Activated naive CD4-positive, alpha-beta T cell treated with anti-CD3 and anti-CD28 coated beads, Interleukin-2, amount 50 U/mL, for 72 hours (primary cell): ENCODE measurements at regions not wholly inside any gene's neighbourhood (a gene's known extent, or its start where the extent isn't known, plus 50 kb on each side); places are given as distances from the start of the nearest gene placed in this dataset.

Source experiments
- ATAC-seq, 2 donors: fragments of 150-1000 bp; cut with Tn5 transposase; 2 replicates each; pipeline ENCODE4 v1.10.0; 2021; ENCODE audit warnings: mild to moderate bottlenecking in 2 of 2, moderate library complexity in 2 of 2
- DNase-seq, 2 donors: peaks; one replicate each; pipeline ENCODE4 v3.0.0; 2021 to 2022; ENCODE audit warnings: low spot score in 2 of 2
- H3K27ac Mint-ChIP-seq, 2 donors: one replicate each; pipeline ENCODE4 v1.8.0; 2022; ENCODE audit warnings: mild to moderate bottlenecking in 2 of 2, mixed read lengths in 2 of 2
- H3K36me3 Mint-ChIP-seq, 2 donors: one replicate each; pipeline ENCODE4 v1.8.0; 2022; ENCODE audit warnings: mixed read lengths in 2 of 2
- H3K9me3 Mint-ChIP-seq, 2 donors: one replicate each; pipeline ENCODE4 v1.8.0; 2022; ENCODE audit warnings: mixed read lengths in 2 of 2

GRCh38 chr12:19035536-19035935, 94.0 kb upstream of the PLEKHA5 start:
- no peak for ATAC-seq
- no peak overlapping the region for H3K27ac Mint-ChIP-seq
- peaks cover 8 to 11% of the 10 kb centered on the region in 2 donors for H3K9me3 Mint-ChIP-seq
- no peak for DNase-seq
- no peaks in the 10 kb centered on the region for H3K36me3 Mint-ChIP-seq

- H3K36me3 Mint-ChIP-seq, result no peaks in the 10 kb centered on the region
- H3K9me3 Mint-ChIP-seq, result peaks cover 8 to 11% of the 10 kb centered on the region in 2 donors
- DNase-seq, result no peak
- ATAC-seq, result no peak
- no peak overlapping the region for H3K27ac Mint-ChIP-seq
These were observed 92.7 kb upstream of the PLEKHA5 start for GRCh38 chr12:19036673-19037357.

GRCh38 chr12:19038209-19038608, 91.3 kb upstream of the PLEKHA5 start:
- H3K27ac Mint-ChIP-seq, result no peak overlapping the region
- H3K36me3 Mint-ChIP-seq, result no peaks in the 10 kb centered on the region
- no peak for DNase-seq
- H3K9me3 Mint-ChIP-seq, result peaks cover 8% of the 10 kb centered on the region in 2 donors
- ATAC-seq, result no peak

- ATAC-seq (no peak), DNase-seq (no peak)
- H3K36me3 Mint-ChIP-seq, result no peaks in the 10 kb centered on the region
- no peaks in the 10 kb centered on the region for H3K9me3 Mint-ChIP-seq
- no peak overlapping the region for H3K27ac Mint-ChIP-seq
These were observed 90.0 kb upstream of the PLEKHA5 start for GRCh38 chr12:19039515-19039914.

- ATAC-seq, result no peak
- H3K27ac Mint-ChIP-seq, result no peak overlapping the region
- H3K9me3 Mint-ChIP-seq, result peaks cover 0 to 1% of the 10 kb centered on the region in 2 donors
- DNase-seq, result no peak
- H3K36me3 Mint-ChIP-seq, result no peaks in the 10 kb centered on the region
These were observed 87.3 kb upstream of the PLEKHA5 start for GRCh38 chr12:19042221-19042620.

GRCh38 chr12:19044430-19044829, 85.1 kb upstream of the PLEKHA5 start:
- ATAC-seq (no peak), DNase-seq (no peak)
- no peak overlapping the region for H3K27ac Mint-ChIP-seq
- H3K9me3 Mint-ChIP-seq, result peaks cover 0 to 4% of the 10 kb centered on the region in 2 donors
- H3K36me3 Mint-ChIP-seq, result no peaks in the 10 kb centered on the region

GRCh38 chr12:19044891-19045290, 84.6 kb upstream of the PLEKHA5 start:
- Mint-ChIP-seq H3K36me3 (no peaks in the 10 kb centered on the region), H3K27ac (no peak overlapping the region), H3K9me3 (peaks cover 0 to 4% of the 10 kb centered on the region in 2 donors)
- no peak for DNase-seq
- no peak for ATAC-seq

- Mint-ChIP-seq H3K36me3 (no peaks in the 10 kb centered on the region), H3K27ac (no peak overlapping the region), H3K9me3 (peaks cover 0 to 4% of the 10 kb centered on the region in 2 donors)
- no peak for DNase-seq
- no peak for ATAC-seq
These were observed 84.1 kb upstream of the PLEKHA5 start for GRCh38 chr12:19045426-19045825.

GRCh38 chr12:19048943-19049342, 80.6 kb upstream of the PLEKHA5 start:
- Mint-ChIP-seq H3K36me3 (no peaks in the 10 kb centered on the region), H3K9me3 (peaks cover 0 to 4% of the 10 kb centered on the region in 2 donors), H3K27ac (no peak overlapping the region)
- DNase-seq, result no peak
- ATAC-seq, result no peak

GRCh38 chr12:19052689-19053088, 76.8 kb upstream of the PLEKHA5 start:
- DNase-seq (no peak), ATAC-seq (no peak)
- Mint-ChIP-seq H3K36me3 (no peaks in the 10 kb centered on the region), H3K9me3 (no peaks in the 10 kb centered on the region), H3K27ac (no peak overlapping the region)

GRCh38 chr12:19053218-19053617, 76.3 kb upstream of the PLEKHA5 start:
- ATAC-seq, result no peak
- H3K27ac Mint-ChIP-seq, result no peak overlapping the region

GRCh38 chr12:19054035-19054434, 75.5 kb upstream of the PLEKHA5 start:
- no peak for DNase-seq
- H3K9me3 Mint-ChIP-seq, result no peaks in the 10 kb centered on the region
- no peak for ATAC-seq
- H3K27ac Mint-ChIP-seq, result no peak overlapping the region
- no peaks in the 10 kb centered on the region for H3K36me3 Mint-ChIP-seq

More at GRCh38 chr12:19053218-19053617, 76.3 kb upstream of the PLEKHA5 start:
- H3K9me3 Mint-ChIP-seq, result no peaks in the 10 kb centered on the region
- no peaks in the 10 kb centered on the region for H3K36me3 Mint-ChIP-seq
- DNase-seq, result no peak

- Mint-ChIP-seq H3K9me3 (no peaks in the 10 kb centered on the region), H3K27ac (no peak overlapping the region), H3K36me3 (no peaks in the 10 kb centered on the region)
- ATAC-seq (no peak), DNase-seq (no peak)
These were observed 73.9 kb upstream of the PLEKHA5 start for GRCh38 chr12:19055589-19055988.

GRCh38 chr12:19058235-19059021, 71.1 kb upstream of the PLEKHA5 start:
- DNase-seq, result no peak
- Mint-ChIP-seq H3K27ac (no peak overlapping the region), H3K36me3 (no peaks in the 10 kb centered on the region), H3K9me3 (no peaks in the 10 kb centered on the region)
- no peak for ATAC-seq

- no peaks in the 10 kb centered on the region for H3K36me3 Mint-ChIP-seq
- H3K27ac Mint-ChIP-seq, result no peak overlapping the region
- H3K9me3 Mint-ChIP-seq, result no peaks in the 10 kb centered on the region
- DNase-seq, result no peak
- ATAC-seq, result no peak
These were observed 64.8 kb upstream of the PLEKHA5 start for GRCh38 chr12:19064713-19065112.

- Mint-ChIP-seq H3K27ac (no peak overlapping the region), H3K9me3 (no peaks in the 10 kb centered on the region), H3K36me3 (no peaks in the 10 kb centered on the region)
- ATAC-seq (no peak), DNase-seq (no peak)
These were observed 64.3 kb upstream of the PLEKHA5 start for GRCh38 chr12:19065223-19065622.

- DNase-seq, result no peak
- Mint-ChIP-seq H3K27ac (no peak overlapping the region), H3K36me3 (no peaks in the 10 kb centered on the region), H3K9me3 (no peaks in the 10 kb centered on the region)
- no peak for ATAC-seq
These were observed 63.7 kb upstream of the PLEKHA5 start for GRCh38 chr12:19065871-19066270.

- Mint-ChIP-seq H3K36me3 (no peaks in the 10 kb centered on the region), H3K27ac (no peak overlapping the region), H3K9me3 (no peaks in the 10 kb centered on the region)
- ATAC-seq, result no peak
- no peak for DNase-seq
These were observed 63.0 kb upstream of the PLEKHA5 start for GRCh38 chr12:19066475-19067001.
